ENCODE measurements at regions not wholly inside any gene's neighbourhood (a gene's known extent, or its start where the extent isn't known, plus 50 kb on each side); places are given as distances from the start of the nearest gene placed in this dataset.

- no peak for DNase-seq
These were observed 141.1 kb downstream of the SOCS6 start for GRCh38 chr18:70429847-70430500.

- no peak for DNase-seq
These were observed 139.6 kb downstream of the SOCS6 start for GRCh38 chr18:70428439-70428838.

- peak in 1 of 51 donors; percentile 30 for DNase-seq
These were observed 138.0 kb downstream of the SOCS6 start for GRCh38 chr18:70426818-70427217.

GRCh38 chr18:70425236-70425635, 136.4 kb downstream of the SOCS6 start:
- no peak for DNase-seq

- DNase-seq = no peak
These were observed 135.1 kb downstream of the SOCS6 start for GRCh38 chr18:70423988-70424387.

GRCh38 chr18:70423120-70423519, 134.3 kb downstream of the SOCS6 start:
- no peak for DNase-seq

GRCh38 chr18:70422391-70422965, 133.6 kb downstream of the SOCS6 start:
- DNase-seq = no peak

- peak in 16 of 51 donors; percentile 2 to 52 (median 6) for DNase-seq
These were observed 132.9 kb downstream of the SOCS6 start for GRCh38 chr18:70421471-70422390.

GRCh38 chr18:70420146-70420898, 131.5 kb downstream of the SOCS6 start:
- DNase-seq = no peak

- DNase-seq = no peak
These were observed 130.7 kb downstream of the SOCS6 start for GRCh38 chr18:70419526-70419925.

GRCh38 chr18:70418546-70419311, 129.9 kb downstream of the SOCS6 start:
- no peak for DNase-seq

- no peak for DNase-seq
These were observed 129.0 kb downstream of the SOCS6 start for GRCh38 chr18:70417847-70418246.

GRCh38 chr18:70416496-70416895, 127.7 kb downstream of the SOCS6 start:
- no peak for DNase-seq

- DNase-seq = no peak
These were observed 127.1 kb downstream of the SOCS6 start for GRCh38 chr18:70415823-70416488.

GRCh38 chr18:70414315-70414900, 125.6 kb downstream of the SOCS6 start:
- DNase-seq = no peak

GRCh38 chr18:70413455-70413854, 124.6 kb downstream of the SOCS6 start:
- DNase-seq = no peak

- DNase-seq = no peak
These were observed 123.1 kb downstream of the SOCS6 start for GRCh38 chr18:70411876-70412435.

- no peak for DNase-seq
These were observed 122.5 kb downstream of the SOCS6 start for GRCh38 chr18:70411307-70411706.

GRCh38 chr18:70405052-70405451, 116.2 kb downstream of the SOCS6 start:
- DNase-seq = no peak

- no peak for DNase-seq
These were observed 111.6 kb downstream of the SOCS6 start for GRCh38 chr18:70400476-70400875.

Data from hypothalamus (tissue), 51 donors.